GM21526 (cell line): ENCODE measurements at regions not wholly inside any gene's neighbourhood (a gene's known extent, or its start where the extent isn't known, plus 50 kb on each side); places are given as distances from the start of the nearest gene placed in this dataset.
"Not testable (repeated sequence)": the region's sequence is repeated elsewhere in the genome, so short reads cannot be mapped to it uniquely, and the experiment has no call there.

Source experiments
- ATAC-seq: cut with Tn5 transposase; IDR thresholded peaks from one replicate; pipeline ENCODE4 v1.9.1; 2021; ENCODE audit warnings: moderate library complexity; ENCODE audit not compliant: unreplicated experiment, low FRiP score

GRCh38 chrX:137858106-137858505, 292.2 kb downstream of the ZIC3 start:
- ATAC-seq: no peak

DNA sequence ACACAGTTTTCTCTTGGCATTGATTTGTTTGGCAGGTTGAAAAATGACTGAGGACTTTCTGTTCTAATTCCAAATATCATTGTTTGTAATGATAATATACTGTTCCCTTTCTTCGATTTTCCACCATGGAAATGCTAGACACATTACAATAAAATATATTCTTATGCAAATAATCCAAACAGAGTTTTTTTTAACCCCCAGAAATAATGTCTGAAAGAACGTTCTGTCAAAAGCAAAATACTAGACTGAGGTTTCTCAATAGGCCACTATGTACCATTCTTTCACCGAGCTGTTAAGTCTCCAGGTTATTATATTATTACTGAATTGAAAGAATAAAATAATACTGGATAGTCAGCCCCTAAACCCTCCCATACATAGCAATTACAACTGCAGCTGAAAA, 312.5 kb downstream of the ZIC3 start:
- ATAC-seq: no peak

DNA sequence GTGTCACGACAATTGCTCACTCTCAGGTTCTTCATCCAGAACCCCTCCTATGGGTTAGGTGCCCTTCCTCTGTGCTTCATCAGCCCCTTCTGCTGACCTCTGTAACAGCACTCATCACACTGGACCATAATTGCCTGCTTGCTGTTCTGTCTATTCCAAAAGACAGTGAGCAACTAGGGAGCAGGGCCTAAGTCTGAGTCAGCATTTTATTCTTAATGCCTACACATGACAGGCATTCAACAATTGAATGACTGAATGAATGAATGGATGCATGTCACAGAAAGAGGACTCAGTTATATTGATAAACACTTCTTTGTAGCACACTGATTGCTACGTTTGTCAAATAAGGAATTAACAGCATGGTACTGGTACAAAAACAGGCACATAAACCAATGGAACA, 317.0 kb downstream of the ZIC3 start:
- no peak for ATAC-seq

DNA sequence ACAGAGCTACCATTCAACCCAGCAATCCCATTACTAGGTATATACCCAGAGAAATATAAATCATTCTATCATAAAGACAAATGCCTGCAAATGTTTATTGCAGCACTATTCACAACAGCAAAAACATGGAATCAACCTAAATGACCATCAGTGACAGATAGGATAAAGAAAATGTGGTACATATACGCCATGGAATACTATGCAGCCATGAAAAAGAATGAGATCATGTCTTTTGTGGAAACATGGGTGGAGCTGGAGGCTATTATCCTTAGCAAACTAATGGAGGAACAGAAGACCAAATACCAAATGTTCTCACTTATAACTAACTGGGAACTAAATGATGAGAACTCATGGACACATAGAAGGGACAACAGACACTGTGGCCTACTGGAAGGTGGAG, 318.9 kb downstream of the ZIC3 start:
- ATAC-seq: not testable (repeated sequence)

DNA sequence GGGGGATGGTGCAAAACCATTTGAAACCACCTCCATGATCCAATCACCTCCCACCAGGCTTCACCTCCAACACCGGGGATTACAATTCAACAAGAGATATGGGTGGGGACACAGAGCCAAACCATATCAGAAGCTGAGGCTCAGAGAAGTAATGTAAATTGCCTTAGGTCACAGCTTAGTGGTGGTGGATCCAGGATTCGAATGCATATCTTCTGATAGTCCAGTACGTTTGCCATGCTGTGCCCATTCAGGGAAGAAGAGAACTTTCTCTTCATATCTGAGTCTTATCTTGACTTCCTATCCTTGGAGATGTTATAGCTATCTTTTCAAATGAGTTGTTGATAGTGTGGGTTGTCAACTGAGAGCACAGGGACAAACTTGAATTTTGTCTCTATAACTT, 325.5 kb downstream of the ZIC3 start:
- no peak for ATAC-seq

GRCh38 chrX:137896123-137896522, 330.2 kb downstream of the ZIC3 start:
- ATAC-seq: no peak

- no peak for ATAC-seq
These were observed 349.5 kb downstream of the ZIC3 start for GRCh38 chrX:137915466-137915865.

GRCh38 chrX:137916090-137916746, 350.3 kb downstream of the ZIC3 start:
- no peak for ATAC-seq

GRCh38 chrX:137926090-137926489, 360.2 kb downstream of the ZIC3 start:
- ATAC-seq: no peak

- no peak for ATAC-seq
These were observed 364.0 kb downstream of the ZIC3 start for GRCh38 chrX:137929951-137930350.

GRCh38 chrX:137930533-137930932, 364.6 kb downstream of the ZIC3 start:
- no peak for ATAC-seq

- not testable (repeated sequence) for ATAC-seq
These were observed 368.3 kb downstream of the ZIC3 start for GRCh38 chrX:137934214-137934613.

GRCh38 chrX:137934887-137935286, 369.0 kb downstream of the ZIC3 start:
- ATAC-seq: not testable (repeated sequence)

DNA sequence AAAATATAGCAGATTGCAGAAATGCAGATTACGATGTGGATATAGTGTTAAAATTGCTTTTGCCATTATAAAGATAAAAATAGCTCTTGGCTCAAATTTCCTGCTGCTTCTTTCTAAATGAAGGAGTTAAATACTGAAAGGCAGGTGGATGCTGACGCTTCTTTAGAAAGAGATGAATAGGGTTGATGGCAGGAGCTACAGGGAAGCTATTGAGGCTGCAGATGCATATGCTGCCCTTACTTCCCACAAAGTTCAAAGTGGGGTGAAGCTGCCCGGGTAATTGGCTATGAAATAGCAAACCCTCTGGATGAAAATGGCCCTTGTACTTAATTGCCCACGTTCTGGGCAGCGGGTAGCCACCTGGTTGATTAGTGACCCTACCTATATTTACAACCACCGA, 379.5 kb downstream of the ZIC3 start:
- ATAC-seq: no peak

DNA sequence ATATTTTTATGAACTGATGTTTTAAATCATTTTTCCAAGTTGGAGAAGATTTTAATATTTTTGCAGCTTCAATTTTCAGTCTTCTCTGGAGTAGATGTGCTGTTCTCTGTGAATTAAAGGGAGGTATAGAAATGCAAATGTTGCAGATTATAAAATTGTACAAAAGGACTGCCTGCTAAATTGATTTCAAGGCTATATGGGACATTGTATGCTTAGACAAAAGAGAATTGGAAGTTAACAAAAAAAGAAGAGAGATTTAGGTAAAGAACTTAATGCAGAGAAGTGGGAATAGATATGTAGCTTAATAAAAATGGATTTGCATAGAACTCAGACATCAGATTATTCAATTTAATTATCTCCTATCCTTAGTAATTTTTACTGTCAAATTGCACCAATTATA, 403.3 kb downstream of the ZIC3 start:
- ATAC-seq: no peak

GRCh38 chrX:137982472-137983172, 416.7 kb downstream of the ZIC3 start:
- no peak for ATAC-seq

GRCh38 chrX:137988470-137988869, 422.5 kb downstream of the ZIC3 start:
- ATAC-seq: no peak

- no peak for ATAC-seq
These were observed 432.7 kb downstream of the ZIC3 start for GRCh38 chrX:137998619-137999018.

DNA sequence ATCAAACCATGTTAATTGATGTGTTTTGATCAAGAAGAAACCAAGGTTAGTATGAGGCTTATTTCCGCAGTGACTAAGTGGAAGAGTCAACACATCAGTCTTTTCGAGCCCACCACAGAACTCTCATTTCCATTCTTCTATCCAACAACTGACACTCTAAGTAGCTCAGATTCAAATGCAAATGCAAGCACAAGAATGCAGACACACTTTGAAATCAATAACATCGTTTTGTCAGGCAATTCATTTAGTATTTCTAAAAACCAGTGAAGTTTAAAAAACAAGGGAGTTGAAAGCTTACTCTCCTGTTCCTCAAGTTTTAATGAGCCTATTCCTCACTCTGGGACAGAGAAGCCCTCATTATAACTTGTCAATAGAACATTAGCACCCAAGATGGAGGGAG, 433.1 kb downstream of the ZIC3 start:
- ATAC-seq: no peak

- no peak for ATAC-seq
These were observed 433.6 kb downstream of the ZIC3 start for GRCh38 chrX:137999552-137999951.

DNA sequence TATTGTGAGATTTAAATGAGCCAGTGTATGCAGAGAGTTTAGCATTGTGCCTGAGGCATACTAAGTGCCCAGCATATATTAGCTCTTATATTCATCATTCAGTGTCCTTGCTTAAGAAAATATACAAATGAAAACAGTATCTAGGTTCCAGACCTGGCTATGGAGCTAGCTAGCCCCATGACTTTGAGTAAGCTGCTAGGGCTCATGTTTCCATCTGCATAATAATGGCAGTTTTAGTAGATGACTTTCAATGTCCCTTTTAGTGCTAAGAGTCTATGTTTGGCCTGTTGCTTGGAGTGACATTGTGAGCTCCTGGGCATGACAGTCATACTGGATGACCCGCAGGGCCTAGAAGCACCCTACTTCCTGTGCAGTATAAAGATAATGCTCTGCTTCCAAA, 435.3 kb downstream of the ZIC3 start:
- no peak for ATAC-seq

DNA sequence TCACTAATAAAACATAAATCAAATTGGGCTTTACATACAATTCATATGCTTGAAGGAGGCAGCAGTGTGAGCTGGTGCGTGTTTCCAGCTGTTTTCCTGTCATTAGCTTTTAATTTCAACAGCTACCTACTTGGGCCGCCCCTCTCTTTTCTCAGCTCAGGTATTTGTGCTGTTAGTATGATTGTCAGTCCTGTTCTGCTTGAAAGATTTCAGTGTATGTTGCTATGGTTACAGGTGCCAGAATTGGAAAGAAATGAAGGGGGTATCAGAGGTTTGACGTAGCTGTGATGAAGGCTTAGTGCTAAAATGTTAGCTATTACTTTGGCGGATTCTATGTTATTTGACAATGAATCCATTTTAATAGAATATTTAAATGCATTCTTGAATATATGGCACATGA, 440.3 kb downstream of the ZIC3 start:
- no peak for ATAC-seq
